GM12873 (cell line): ENCODE measurements at regions not wholly inside any gene's neighbourhood (a gene's known extent, or its start where the extent isn't known, plus 50 kb on each side); places are given as distances from the start of the nearest gene placed in this dataset.

Experiments used
- CTCF ChIP-seq: IDR thresholded peaks from 2 replicates; pipeline ENCODE4 v1.5.1; 2012; ENCODE audit warnings: low read depth, mild to moderate bottlenecking, moderate library complexity, low read length, control low read depth; ENCODE audit not compliant: insufficient read depth; ENCODE audit errors: missing control alignments

- TF ChIP-seq CTCF: no peak
Measured at GRCh38 chr3:113105966-113106660, 105.2 kb upstream of the BOC start.

DNA sequence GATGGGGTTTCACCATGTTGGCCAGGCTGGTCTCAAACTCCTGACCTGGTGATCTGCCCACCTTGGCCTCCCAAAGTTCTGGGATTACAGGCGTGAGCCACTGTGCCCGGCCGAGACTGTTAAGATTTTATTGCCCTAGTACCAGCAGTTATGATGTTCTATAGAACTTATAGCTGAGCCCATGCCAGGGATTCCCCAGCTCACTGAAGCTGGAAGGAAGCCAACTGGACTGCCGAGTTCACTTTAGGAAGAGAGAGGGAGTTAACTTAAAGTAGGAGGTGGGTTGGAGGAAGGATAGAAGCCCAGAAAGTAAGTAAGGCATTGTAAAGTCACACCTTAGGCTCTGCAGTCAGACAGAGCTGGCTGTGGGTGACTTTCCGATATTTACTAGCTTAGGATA, 101.1 kb upstream of the BOC start:
- no peak for TF ChIP-seq CTCF

DNA sequence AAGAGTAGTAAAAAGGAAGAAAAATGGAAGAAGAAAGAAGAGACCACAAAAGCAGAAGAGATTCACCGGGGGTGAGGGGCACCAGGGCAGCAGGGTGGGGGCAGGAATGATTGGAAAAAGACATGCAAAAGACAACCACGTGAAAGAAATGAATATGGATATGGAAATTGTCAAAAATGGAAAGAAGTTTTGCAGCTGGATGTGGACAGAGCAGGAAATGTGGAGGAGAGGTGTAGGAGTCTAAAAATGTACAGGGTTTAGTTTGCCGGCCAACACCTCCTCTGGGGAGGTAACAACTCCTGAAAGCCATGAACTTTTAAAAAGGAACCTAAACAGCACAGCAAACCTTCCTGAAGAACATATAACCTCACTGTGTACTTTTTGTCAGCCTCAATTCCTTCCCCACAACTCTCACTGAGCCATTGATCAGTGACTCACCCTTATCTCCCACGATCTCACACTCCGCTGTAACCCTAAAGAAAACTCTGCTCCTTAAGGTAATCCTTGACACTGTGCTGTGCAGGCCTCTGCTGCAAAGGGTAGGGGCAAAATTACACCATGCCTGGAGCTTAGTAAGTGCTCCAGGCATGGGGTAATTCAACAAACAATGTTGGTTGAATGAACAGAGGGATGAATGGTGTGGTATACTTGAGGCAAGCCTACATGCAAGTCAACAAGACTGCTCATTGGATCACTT, 100.2 kb upstream of the BOC start:
- no peak for TF ChIP-seq CTCF

- TF ChIP-seq CTCF: no peak
Measured at GRCh38 chr3:113113361-113113760, 98.0 kb upstream of the BOC start.

- TF ChIP-seq CTCF: no peak
Measured at GRCh38 chr3:113117511-113118234, 93.7 kb upstream of the BOC start.

DNA sequence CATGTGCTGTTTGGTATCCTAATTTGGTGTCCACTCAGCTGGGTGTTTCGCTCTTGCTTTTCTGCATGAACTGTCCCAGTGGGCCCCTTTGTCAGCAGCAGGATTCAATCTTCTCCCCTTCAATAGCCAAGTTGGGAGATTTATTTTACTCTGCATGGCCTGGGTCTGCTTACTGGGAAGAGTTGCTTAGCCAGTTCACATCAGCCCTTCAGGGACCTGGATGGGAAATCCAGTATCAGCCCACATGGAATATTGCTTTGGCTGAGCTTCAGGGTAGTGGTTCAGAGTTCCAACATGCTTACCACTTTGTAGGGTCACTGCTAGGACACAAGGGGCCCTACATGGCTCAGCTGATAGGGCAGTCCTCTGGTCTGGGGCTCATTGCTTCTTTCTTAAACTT, 93.0 kb upstream of the BOC start:
- no peak for TF ChIP-seq CTCF

DNA sequence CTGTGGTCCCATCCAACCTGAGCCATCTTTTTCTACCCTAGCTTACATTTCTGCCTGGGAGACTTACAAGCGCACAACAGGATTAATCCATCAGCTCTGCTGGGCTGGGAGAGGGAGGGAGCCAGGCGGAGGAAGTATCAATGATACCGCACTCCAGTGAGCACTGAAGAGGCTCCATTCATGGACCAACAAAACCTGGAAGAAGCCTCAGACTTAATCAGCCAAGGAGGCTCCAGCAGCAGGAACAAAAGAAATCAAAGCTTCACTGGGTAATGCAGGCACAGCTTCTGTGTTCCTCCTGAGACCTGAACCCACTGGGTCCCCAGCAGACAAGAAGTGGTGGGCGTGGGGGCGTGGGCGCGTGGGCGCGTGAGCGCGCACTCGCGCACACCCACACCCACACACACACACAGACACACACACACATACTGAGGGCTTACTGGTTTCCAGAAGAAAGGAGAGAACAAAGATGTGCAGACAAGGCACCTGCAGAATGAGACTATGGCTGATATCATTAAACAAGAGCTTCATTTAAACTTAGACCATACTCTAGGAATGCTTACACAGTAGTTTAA, 87.0 kb upstream of the BOC start:
- no peak for TF ChIP-seq CTCF
